Upper lobe of left lung (tissue), 4 donors: ENCODE measurements at regions not wholly inside any gene's neighbourhood (a gene's known extent, or its start where the extent isn't known, plus 50 kb on each side); places are given as distances from the start of the nearest gene placed in this dataset.

Experiments
- POLR2A ChIP-seq, 4 donors: fragments of 450-650 bp; IDR thresholded peaks; one replicate each; pipeline ENCODE4 v1.5.1; 2016 to 2017; ENCODE audit warnings: antibody characterized with exemption in 4 of 4, mild to moderate bottlenecking in 2 of 4
- POLR2AphosphoS5 ChIP-seq, 2 donors: sonication (generic); formaldehyde crosslinking; IDR thresholded peaks; one replicate each; pipeline ENCODE4 v1.5.1; 2017; ENCODE audit warnings: antibody characterized with exemption in 2 of 2

GRCh38 chr1:36714301-36714700 lies 231.6 kb upstream of the CSF3R start:
- TF ChIP-seq POLR2AphosphoS5 (IDR thresholded peaks at IDR 0.05) (no peak), POLR2A (IDR thresholded peaks at IDR 0.05) (no peak)
